Neural cell (in vitro differentiated cells): ENCODE measurements at regions not wholly inside any gene's neighbourhood (a gene's known extent, or its start where the extent isn't known, plus 50 kb on each side); places are given as distances from the start of the nearest gene placed in this dataset.

Experiments used
- H2AFZ ChIP-seq: fragments of 200-600, 300-800 bp; sonication (generic), shearing (Covaris generic); 2 replicates; pipeline ENCODE4 v1.6.0; 2014; ENCODE audit warnings: low read depth, mild to moderate bottlenecking, antibody characterized with exemption, low read length, moderate library complexity
- H3F3A ChIP-seq: fragments of 200-600 bp; shearing (Covaris generic); 2 replicates; pipeline ENCODE4 v1.6.1; 2016; ENCODE audit warnings: mild to moderate bottlenecking, moderate library complexity, mixed read lengths, antibody characterized with exemption, low read length; ENCODE audit not compliant: insufficient read depth, poor library complexity, severe bottlenecking
- H3K27ac ChIP-seq: fragments of 200-600, 300-800 bp; sonication (generic), shearing (Covaris generic); 2 replicates; pipeline ENCODE4 v1.5.1; 2014; ENCODE audit warnings: mild to moderate bottlenecking, low read length, moderate library complexity
- H3K27me3 ChIP-seq: fragments of 300-800, 200-600 bp; sonication (generic), shearing (Covaris generic); 2 replicates; pipeline ENCODE4 v1.6.0; 2014; ENCODE audit warnings: mild to moderate bottlenecking, low read depth, low read length, moderate library complexity; ENCODE audit not compliant: insufficient read depth
- H3K36me3 ChIP-seq: fragments of 300-800, 200-600 bp; sonication (generic), shearing (Covaris generic); 2 replicates; pipeline ENCODE4 v1.5.1; 2014; ENCODE audit warnings: mild to moderate bottlenecking, antibody characterized with exemption, low read length, moderate library complexity; ENCODE audit not compliant: insufficient read depth
- H3K4me2 ChIP-seq: fragments of 300-800, 200-600 bp; sonication (generic), shearing (Covaris generic); 2 replicates; pipeline ENCODE4 v1.6.0; 2014; ENCODE audit warnings: mild to moderate bottlenecking, low read length
- H3K4me3 ChIP-seq: fragments of 300-800, 200-600 bp; sonication (generic), shearing (Covaris generic); 2 replicates; pipeline ENCODE4 v1.5.1; 2014; ENCODE audit warnings: mild to moderate bottlenecking, low read length, moderate library complexity
- H3K79me2 ChIP-seq: fragments of 200-600 bp; shearing (Covaris generic); replicated peaks from 2 replicates; pipeline ENCODE4 v1.6.0; 2014; ENCODE audit warnings: mild to moderate bottlenecking, low read length, moderate library complexity; ENCODE audit not compliant: insufficient read depth
- H3K9ac ChIP-seq: fragments of 300-800, 200-600 bp; sonication (generic), shearing (Covaris generic); 2 replicates; pipeline ENCODE4 v1.6.1; 2016; ENCODE audit warnings: mild to moderate bottlenecking, low read length, mixed read lengths
- H3K9me2 ChIP-seq: fragments of 200-600 bp; shearing (Covaris generic); 2 replicates; pipeline ENCODE4 v1.6.1; 2016; ENCODE audit warnings: mild to moderate bottlenecking, low read length, mixed read lengths; ENCODE audit not compliant: insufficient read depth
- H3K9me3 ChIP-seq: fragments of 200-600, 300-800 bp; sonication (generic), shearing (Covaris generic); 2 replicates; pipeline ENCODE4 v1.6.1; 2016; ENCODE audit warnings: mild to moderate bottlenecking, mixed run types, low read length, moderate library complexity, mixed read lengths
- H4K20me1 ChIP-seq: fragments of 200-600 bp; shearing (Covaris generic); 2 replicates; pipeline ENCODE4 v1.6.1; 2016; ENCODE audit warnings: mild to moderate bottlenecking, mixed run types; ENCODE audit not compliant: insufficient read depth
- EP300 ChIP-seq: fragments of 450-650 bp; conservative IDR thresholded peaks from 2 replicates; pipeline ENCODE4 v1.6.1; 2014; ENCODE audit warnings: antibody characterized with exemption, mild to moderate bottlenecking, moderate library complexity; ENCODE audit not compliant: poor library complexity, severe bottlenecking
- EZH2 ChIP-seq: fragments of 200-600, 300-800 bp; shearing (Covaris generic), sonication (generic); IDR thresholded peaks from 2 replicates; pipeline ENCODE4 v1.6.1; 2014; ENCODE audit warnings: antibody characterized with exemption, low read length, borderline replicate concordance, mild to moderate bottlenecking; ENCODE audit not compliant: insufficient read depth, poor library complexity, severe bottlenecking
- MXI1 ChIP-seq: fragments of 450-650 bp; conservative IDR thresholded peaks from 2 replicates; pipeline ENCODE4 v1.6.1; 2014; ENCODE audit warnings: antibody characterized with exemption, mild to moderate bottlenecking; ENCODE audit not compliant: poor library complexity, severe bottlenecking
- POLR2AphosphoS5 ChIP-seq: IDR thresholded peaks from 2 replicates; pipeline ENCODE4 v1.6.1; 2012
- RAD21 ChIP-seq: fragments of 450-650 bp; conservative IDR thresholded peaks from 2 replicates; pipeline ENCODE4 v1.6.1; 2014; ENCODE audit warnings: antibody characterized with exemption, mild to moderate bottlenecking, moderate library complexity
- SMC3 ChIP-seq: fragments of 450-650 bp; conservative IDR thresholded peaks from 2 replicates; pipeline ENCODE4 v1.6.1; 2014; ENCODE audit warnings: antibody characterized with exemption, mild to moderate bottlenecking, moderate library complexity; ENCODE audit not compliant: poor library complexity
- TAF1 ChIP-seq: IDR thresholded peaks from 2 replicates; pipeline ENCODE4 v1.6.1; 2012; ENCODE audit warnings: low read depth
- TF ChIP-seq, protein P1 (sequence below): IDR thresholded peaks from 2 replicates; pipeline ENCODE4 v1.6.1; 2012; ENCODE audit warnings: borderline replicate concordance
- TF ChIP-seq, protein P2 (sequence below): fragments of 450-650 bp; IDR thresholded peaks from 2 replicates; pipeline ENCODE4 v1.5.1; 2014; ENCODE audit warnings: antibody characterized with exemption, mild to moderate bottlenecking, moderate library complexity; ENCODE audit not compliant: poor library complexity, severe bottlenecking

DNA sequence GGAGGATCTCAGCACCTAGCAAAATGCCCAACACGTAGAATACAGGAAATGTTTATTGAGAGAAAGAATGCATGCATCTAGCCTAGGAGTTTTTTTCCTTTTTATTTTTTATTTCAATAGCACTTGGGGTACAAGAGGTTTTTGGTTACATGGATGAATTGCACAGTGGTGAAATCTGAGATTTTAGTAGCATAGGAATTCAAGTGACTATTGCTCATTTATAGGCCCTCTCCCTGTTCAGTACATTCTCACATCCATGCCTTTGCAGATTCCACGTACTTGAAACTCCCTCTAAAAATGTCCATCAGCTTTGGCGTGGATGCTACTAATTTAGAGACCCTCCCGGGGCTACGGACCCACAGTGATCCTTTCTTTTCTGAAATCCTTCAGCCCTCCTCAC, 61.7 kb upstream of the PIAS1 start:
- Histone ChIP-seq H3K36me3 (no peaks in the 10 kb centered on the region), H3K9ac (no peak overlapping the region), H3K9me3 (no peaks in the 10 kb centered on the region), H3F3A (no peaks in the 10 kb centered on the region), H3K4me3 (no peak overlapping the region), H3K4me2 (no peak overlapping the region), H3K27me3 (no peaks in the 10 kb centered on the region), H2AFZ (no peak overlapping the region), H3K9me2 (no peaks in the 10 kb centered on the region), H4K20me1 (no peaks in the 10 kb centered on the region), H3K79me2 (no peaks in the 10 kb centered on the region), H3K27ac (no peak overlapping the region)
- TF ChIP-seq MXI1 = no peak
- no peak for TF ChIP-seq EP300
- TF ChIP-seq EZH2 = no peak
- no peak for TF ChIP-seq POLR2AphosphoS5
- TF ChIP-seq, protein P1, sequence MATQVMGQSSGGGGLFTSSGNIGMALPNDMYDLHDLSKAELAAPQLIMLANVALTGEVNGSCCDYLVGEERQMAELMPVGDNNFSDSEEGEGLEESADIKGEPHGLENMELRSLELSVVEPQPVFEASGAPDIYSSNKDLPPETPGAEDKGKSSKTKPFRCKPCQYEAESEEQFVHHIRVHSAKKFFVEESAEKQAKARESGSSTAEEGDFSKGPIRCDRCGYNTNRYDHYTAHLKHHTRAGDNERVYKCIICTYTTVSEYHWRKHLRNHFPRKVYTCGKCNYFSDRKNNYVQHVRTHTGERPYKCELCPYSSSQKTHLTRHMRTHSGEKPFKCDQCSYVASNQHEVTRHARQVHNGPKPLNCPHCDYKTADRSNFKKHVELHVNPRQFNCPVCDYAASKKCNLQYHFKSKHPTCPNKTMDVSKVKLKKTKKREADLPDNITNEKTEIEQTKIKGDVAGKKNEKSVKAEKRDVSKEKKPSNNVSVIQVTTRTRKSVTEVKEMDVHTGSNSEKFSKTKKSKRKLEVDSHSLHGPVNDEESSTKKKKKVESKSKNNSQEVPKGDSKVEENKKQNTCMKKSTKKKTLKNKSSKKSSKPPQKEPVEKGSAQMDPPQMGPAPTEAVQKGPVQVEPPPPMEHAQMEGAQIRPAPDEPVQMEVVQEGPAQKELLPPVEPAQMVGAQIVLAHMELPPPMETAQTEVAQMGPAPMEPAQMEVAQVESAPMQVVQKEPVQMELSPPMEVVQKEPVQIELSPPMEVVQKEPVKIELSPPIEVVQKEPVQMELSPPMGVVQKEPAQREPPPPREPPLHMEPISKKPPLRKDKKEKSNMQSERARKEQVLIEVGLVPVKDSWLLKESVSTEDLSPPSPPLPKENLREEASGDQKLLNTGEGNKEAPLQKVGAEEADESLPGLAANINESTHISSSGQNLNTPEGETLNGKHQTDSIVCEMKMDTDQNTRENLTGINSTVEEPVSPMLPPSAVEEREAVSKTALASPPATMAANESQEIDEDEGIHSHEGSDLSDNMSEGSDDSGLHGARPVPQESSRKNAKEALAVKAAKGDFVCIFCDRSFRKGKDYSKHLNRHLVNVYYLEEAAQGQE = no peak
- no peak for TF ChIP-seq TAF1
- TF ChIP-seq RAD21 = no peak
- TF ChIP-seq SMC3 = no peak
- TF ChIP-seq, protein P2, sequence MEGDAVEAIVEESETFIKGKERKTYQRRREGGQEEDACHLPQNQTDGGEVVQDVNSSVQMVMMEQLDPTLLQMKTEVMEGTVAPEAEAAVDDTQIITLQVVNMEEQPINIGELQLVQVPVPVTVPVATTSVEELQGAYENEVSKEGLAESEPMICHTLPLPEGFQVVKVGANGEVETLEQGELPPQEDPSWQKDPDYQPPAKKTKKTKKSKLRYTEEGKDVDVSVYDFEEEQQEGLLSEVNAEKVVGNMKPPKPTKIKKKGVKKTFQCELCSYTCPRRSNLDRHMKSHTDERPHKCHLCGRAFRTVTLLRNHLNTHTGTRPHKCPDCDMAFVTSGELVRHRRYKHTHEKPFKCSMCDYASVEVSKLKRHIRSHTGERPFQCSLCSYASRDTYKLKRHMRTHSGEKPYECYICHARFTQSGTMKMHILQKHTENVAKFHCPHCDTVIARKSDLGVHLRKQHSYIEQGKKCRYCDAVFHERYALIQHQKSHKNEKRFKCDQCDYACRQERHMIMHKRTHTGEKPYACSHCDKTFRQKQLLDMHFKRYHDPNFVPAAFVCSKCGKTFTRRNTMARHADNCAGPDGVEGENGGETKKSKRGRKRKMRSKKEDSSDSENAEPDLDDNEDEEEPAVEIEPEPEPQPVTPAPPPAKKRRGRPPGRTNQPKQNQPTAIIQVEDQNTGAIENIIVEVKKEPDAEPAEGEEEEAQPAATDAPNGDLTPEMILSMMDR = no peak

DNA sequence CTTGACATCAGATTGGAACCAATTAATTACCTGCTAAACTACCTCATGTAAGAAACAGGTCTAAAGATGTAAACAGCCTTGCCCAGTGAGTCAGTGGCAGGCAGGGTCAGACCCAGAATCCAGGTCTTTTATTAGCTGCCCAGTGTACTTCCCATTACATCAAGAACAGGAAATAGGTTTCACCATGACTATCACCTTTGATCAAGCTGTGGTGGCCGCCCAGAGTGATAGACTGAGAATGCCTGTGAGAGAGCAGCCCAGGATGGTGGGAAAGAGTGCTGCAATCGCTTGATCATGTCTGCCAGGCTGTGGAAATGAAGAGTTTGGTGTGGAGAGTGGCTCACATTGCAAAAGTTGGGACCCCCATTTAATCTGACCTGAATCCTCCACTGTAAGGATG, 61.3 kb upstream of the PIAS1 start:
- Histone ChIP-seq H3K9me3 (no peaks in the 10 kb centered on the region), H3K27me3 (no peaks in the 10 kb centered on the region), H3K27ac (no peak overlapping the region), H3K36me3 (no peaks in the 10 kb centered on the region), H3K4me2 (no peak overlapping the region), H4K20me1 (no peaks in the 10 kb centered on the region), H3F3A (no peaks in the 10 kb centered on the region), H2AFZ (no peak overlapping the region), H3K4me3 (no peak overlapping the region), H3K79me2 (no peaks in the 10 kb centered on the region), H3K9ac (no peak overlapping the region), H3K9me2 (no peaks in the 10 kb centered on the region)
- TF ChIP-seq RAD21 (no peak), POLR2AphosphoS5 (no peak), EP300 (no peak), SMC3 (no peak), MXI1 (no peak), EZH2 (no peak), TAF1 (no peak)
- TF ChIP-seq, protein P2 = no peak
- TF ChIP-seq, protein P1 = no peak
